ENCODE measurements at regions not wholly inside any gene's neighbourhood (a gene's known extent, or its start where the extent isn't known, plus 50 kb on each side); places are given as distances from the start of the nearest gene placed in this dataset.

GRCh38 chr3:177318559-177318958 is 121.3 kb upstream of the TBL1XR1 start:
- TF ChIP-seq, protein P1, sequence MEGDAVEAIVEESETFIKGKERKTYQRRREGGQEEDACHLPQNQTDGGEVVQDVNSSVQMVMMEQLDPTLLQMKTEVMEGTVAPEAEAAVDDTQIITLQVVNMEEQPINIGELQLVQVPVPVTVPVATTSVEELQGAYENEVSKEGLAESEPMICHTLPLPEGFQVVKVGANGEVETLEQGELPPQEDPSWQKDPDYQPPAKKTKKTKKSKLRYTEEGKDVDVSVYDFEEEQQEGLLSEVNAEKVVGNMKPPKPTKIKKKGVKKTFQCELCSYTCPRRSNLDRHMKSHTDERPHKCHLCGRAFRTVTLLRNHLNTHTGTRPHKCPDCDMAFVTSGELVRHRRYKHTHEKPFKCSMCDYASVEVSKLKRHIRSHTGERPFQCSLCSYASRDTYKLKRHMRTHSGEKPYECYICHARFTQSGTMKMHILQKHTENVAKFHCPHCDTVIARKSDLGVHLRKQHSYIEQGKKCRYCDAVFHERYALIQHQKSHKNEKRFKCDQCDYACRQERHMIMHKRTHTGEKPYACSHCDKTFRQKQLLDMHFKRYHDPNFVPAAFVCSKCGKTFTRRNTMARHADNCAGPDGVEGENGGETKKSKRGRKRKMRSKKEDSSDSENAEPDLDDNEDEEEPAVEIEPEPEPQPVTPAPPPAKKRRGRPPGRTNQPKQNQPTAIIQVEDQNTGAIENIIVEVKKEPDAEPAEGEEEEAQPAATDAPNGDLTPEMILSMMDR (IDR thresholded peaks at IDR 0.05; ENCODE audit: poor library complexity, severe bottlenecking): no peak
- TF ChIP-seq EZH2 (IDR thresholded peaks at IDR 0.05; ENCODE audit: borderline replicate concordance, insufficient read depth, low read length, poor library complexity, severe bottlenecking) (no peak), TAF1 (IDR thresholded peaks at IDR 0.05; ENCODE audit: low read depth) (no peak), EP300 (conservative IDR thresholded peaks at IDR 0.05; ENCODE audit: poor library complexity, severe bottlenecking) (no peak), POLR2AphosphoS5 (IDR thresholded peaks at IDR 0.05) (no peak)
- TF ChIP-seq, protein P2, sequence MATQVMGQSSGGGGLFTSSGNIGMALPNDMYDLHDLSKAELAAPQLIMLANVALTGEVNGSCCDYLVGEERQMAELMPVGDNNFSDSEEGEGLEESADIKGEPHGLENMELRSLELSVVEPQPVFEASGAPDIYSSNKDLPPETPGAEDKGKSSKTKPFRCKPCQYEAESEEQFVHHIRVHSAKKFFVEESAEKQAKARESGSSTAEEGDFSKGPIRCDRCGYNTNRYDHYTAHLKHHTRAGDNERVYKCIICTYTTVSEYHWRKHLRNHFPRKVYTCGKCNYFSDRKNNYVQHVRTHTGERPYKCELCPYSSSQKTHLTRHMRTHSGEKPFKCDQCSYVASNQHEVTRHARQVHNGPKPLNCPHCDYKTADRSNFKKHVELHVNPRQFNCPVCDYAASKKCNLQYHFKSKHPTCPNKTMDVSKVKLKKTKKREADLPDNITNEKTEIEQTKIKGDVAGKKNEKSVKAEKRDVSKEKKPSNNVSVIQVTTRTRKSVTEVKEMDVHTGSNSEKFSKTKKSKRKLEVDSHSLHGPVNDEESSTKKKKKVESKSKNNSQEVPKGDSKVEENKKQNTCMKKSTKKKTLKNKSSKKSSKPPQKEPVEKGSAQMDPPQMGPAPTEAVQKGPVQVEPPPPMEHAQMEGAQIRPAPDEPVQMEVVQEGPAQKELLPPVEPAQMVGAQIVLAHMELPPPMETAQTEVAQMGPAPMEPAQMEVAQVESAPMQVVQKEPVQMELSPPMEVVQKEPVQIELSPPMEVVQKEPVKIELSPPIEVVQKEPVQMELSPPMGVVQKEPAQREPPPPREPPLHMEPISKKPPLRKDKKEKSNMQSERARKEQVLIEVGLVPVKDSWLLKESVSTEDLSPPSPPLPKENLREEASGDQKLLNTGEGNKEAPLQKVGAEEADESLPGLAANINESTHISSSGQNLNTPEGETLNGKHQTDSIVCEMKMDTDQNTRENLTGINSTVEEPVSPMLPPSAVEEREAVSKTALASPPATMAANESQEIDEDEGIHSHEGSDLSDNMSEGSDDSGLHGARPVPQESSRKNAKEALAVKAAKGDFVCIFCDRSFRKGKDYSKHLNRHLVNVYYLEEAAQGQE (IDR thresholded peaks at IDR 0.05; ENCODE audit: borderline replicate concordance): no peak

All from neural cell (in vitro differentiated cells).